AG10803 (cell line): ENCODE measurements at regions not wholly inside any gene's neighbourhood (a gene's known extent, or its start where the extent isn't known, plus 50 kb on each side); places are given as distances from the start of the nearest gene placed in this dataset.

ENCODE experiments used
- DNase-seq: peaks from one replicate; pipeline ENCODE4 v3.0.0; 2010; ENCODE audit warnings: low read depth
- H3K4me3 ChIP-seq: 2 replicates; pipeline ENCODE4 v1.5.1; 2011; ENCODE audit warnings: mild to moderate bottlenecking, low read length, control low read depth
- TF ChIP-seq, protein P1 (sequence below): conservative IDR thresholded peaks from 2 replicates; pipeline ENCODE4 v1.5.1; 2011; ENCODE audit warnings: mild to moderate bottlenecking, low read length, control low read depth, inconsistent platforms

DNA sequence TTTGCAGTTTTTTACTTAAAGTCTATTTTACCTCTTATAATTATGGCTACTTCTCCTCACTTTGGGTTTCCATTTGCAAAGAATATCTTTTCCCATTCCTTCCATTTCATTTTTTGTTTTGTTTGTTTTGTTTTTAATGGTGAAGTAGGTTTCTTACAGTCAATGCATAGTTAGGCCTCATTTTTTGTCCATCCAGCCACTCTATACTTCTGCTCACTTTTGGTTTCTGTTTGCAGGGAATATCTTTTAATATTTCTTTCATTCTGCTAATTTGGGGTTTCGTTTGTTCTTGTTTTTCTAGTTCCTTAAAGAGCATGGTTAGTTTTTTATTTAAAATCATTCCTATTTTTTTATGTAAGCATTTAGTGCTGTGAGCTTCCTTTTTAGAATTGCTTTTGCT lies 339.4 kb downstream of the GRB14 start:
- H3K4me3 ChIP-seq, result no peak overlapping the region
- TF ChIP-seq, protein P1, sequence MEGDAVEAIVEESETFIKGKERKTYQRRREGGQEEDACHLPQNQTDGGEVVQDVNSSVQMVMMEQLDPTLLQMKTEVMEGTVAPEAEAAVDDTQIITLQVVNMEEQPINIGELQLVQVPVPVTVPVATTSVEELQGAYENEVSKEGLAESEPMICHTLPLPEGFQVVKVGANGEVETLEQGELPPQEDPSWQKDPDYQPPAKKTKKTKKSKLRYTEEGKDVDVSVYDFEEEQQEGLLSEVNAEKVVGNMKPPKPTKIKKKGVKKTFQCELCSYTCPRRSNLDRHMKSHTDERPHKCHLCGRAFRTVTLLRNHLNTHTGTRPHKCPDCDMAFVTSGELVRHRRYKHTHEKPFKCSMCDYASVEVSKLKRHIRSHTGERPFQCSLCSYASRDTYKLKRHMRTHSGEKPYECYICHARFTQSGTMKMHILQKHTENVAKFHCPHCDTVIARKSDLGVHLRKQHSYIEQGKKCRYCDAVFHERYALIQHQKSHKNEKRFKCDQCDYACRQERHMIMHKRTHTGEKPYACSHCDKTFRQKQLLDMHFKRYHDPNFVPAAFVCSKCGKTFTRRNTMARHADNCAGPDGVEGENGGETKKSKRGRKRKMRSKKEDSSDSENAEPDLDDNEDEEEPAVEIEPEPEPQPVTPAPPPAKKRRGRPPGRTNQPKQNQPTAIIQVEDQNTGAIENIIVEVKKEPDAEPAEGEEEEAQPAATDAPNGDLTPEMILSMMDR, result no peak

DNA sequence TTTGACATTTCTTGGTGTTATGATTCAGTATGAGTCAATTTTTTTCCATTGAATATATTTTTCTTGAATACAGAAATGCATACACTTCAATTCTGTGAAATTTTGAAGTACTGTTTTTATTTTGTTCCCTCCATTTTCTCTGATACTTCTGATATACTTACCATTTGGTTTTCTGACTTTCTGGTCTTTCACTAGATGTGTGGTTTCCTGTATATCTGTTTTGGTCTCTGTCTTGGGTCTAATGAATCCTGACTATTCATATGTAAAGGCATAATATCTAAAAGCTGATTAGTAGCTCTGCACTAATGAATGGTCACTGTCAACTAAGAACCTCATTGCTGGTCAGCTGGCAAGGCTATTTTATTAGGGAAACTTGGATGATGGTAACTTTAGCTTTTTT lies 345.6 kb downstream of the GRB14 start:
- no peak for DNase-seq
- H3K4me3 ChIP-seq, result no peak overlapping the region
- TF ChIP-seq, protein P1, result no peak

More for the DNA sequence above, 339.4 kb downstream of the GRB14 start:
- no peak for DNase-seq

DNA sequence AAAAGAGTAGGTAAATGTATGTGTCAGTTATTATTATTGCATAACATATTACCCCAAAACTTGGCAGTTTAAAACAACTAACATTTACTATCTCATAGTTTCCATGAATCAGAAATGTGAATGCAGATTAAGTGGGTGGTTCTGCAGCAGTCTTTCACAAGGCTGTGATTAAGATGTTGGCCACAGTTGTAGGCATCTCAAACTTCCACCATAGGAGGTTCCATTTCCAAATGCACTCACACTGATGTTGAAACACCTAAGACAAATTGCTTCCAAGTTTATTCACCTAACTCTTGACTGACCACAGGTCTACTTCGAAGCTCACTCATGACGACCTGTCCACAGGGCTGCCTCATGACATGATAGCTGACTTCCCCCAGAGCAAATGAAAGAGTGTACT lies 360.8 kb downstream of the GRB14 start:
- H3K4me3 ChIP-seq, result no peak overlapping the region
- no peak for DNase-seq
- TF ChIP-seq, protein P1, result no peak

DNA sequence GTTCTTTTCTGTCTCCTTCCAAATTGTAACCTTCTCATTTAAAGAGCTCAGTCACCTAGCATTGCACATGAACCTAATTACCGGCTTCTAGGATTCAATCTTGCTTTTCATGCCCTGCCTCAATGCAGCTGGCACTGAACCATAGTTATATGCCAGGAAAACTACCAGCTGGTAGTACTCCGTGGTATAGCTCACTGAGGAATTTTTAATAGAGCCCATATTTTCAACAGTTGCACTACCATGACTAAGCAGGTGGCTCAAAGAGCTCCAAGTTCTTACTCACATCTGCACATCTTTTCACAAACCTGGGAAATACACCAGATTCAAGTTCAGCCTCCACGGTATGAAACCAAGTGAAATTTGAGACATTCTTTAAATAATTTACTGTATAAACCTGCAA lies 363.5 kb downstream of the GRB14 start:
- H3K4me3 ChIP-seq, result no peak overlapping the region
- DNase-seq, result no peak
- TF ChIP-seq, protein P1, result no peak

DNA sequence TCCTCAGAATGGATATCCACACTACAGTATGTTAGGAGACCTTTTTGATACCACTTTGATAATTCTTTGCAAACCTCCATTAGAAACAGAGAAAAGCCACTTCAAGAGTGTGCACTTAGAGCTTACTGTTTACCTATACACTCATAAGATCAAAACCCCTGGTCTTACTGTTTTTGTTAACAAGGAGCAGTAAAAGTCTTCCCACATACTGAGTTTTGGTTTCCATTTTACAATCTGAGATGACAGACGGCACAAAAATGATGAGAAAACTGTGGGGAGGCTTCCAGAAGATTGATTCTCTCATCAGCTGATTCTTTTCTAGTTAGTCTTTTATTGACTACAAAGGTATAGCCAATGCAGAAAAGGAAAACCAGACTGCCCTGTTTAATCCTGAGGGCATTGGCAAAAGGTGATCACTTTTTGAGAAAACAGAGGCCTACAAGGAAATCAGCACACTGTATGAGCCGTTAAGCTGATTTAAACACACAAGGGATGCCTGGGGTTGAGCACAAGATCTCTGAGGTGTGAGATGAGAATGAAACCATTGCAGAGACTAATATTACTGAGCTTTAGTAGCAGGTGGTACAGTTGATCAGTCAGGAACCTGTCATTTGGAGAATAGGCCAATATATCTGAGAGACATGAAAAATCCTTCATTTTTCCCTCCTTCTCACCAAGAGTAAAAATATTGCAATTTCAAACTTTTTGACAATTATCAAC lies 368.6 kb downstream of the GRB14 start:
- DNase-seq, result no peak
- H3K4me3 ChIP-seq, result no peak overlapping the region
- TF ChIP-seq, protein P1, result no peak

DNA sequence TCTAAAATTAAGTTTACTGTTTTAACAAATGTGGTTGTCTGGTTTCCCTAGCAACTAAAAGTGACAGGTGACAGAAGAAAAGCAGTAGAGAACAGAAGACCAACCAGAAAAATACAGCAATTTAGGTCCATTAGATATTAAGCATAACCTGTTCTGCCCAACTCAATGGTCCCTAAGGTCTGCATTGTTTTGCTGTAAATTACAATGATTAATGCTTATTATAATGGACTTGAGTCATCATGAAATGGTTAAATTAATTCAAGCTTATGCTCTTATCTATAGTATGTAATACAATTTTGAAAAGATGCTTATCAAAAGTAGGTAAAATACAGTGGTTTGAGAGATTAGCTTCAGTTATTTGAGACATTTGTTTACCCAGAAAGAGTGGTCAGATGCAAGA lies 378.0 kb downstream of the GRB14 start:
- TF ChIP-seq, protein P1, result no peak
- no peak for DNase-seq

DNA sequence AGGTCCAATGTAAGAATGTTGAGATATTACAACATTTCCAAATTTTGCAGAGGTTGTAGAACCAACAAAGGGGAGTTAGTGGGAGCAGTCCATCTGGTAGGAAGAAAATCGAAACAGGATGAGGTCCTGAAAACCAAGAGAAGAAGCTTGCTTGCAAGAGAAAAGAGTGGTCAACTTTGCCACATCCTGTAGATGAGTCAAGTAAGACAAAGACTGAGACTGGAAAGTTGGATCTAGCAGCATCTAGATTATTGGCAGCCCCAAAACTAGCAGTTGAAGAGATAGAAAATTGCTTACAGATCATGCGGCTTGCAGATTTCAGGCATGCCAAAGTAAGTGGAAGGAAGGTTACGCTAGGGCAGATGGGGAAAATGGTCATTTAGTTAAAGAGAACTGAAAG lies 378.9 kb downstream of the GRB14 start:
- H3K4me3 ChIP-seq, result no peak overlapping the region
- DNase-seq, result peak; percentile 2
- TF ChIP-seq, protein P1, result no peak

More for the DNA sequence above, 378.0 kb downstream of the GRB14 start:
- no peak overlapping the region for H3K4me3 ChIP-seq
